HepG2 (cell line): ENCODE measurements at regions not wholly inside any gene's neighbourhood (a gene's known extent, or its start where the extent isn't known, plus 50 kb on each side); places are given as distances from the start of the nearest gene placed in this dataset.

Source experiments
- ATAC-seq: fragments of 200-7000 bp; cut with Tn5 transposase; 3 replicates; pipeline ENCODE4 v1.9.1; 2020; ENCODE audit warnings: mild to moderate bottlenecking, moderate library complexity
- BruUV-seq: library from RNA; stranded (reverse); fragments of 400-500 nt; replicated peaks from 2 replicates; lab custom pipeline; 2021; lab: Mats Ljungman, UMichigan
- CTCF ChIA-PET: fragments of 300-600 bp; formaldehyde crosslinking; extraction: SDS; loops from one replicate; lab custom pipeline; 2021; ENCODE audit warnings: low total read pairs, inconsistent platforms, low intra/inter-chr PET ratio; lab: Yijun Ruan, JAX
- POLR2A ChIA-PET: fragments of 350-600 bp; sonication (Branson Sonifier 250); formaldehyde crosslinking; loops from one replicate; lab custom pipeline; 2020; ENCODE audit warnings: antibody characterized with exemption, inconsistent platforms; lab: Yijun Ruan, JAX
- DNase-seq: peaks from one replicate; pipeline ENCODE4 v3.0.0-alpha.2; 2015; ENCODE audit warnings: low spot score
- FAIRE-seq: peaks from 3 replicates; lab custom pipeline; 2011; peaks lifted over from hg19 to GRCh38; lab: Jason Lieb, UNC
- H2AFZ ChIP-seq: one replicate; pipeline ENCODE4 v1.6.1; 2011; ENCODE audit warnings: low read length, inconsistent platforms
- H3K27ac ChIP-seq: fragments of 300-600 bp; 3 replicates; pipeline ENCODE4 v1.8.0; 2011; ENCODE audit warnings: mixed run types, mild to moderate bottlenecking, mixed read lengths, low read length, inconsistent platforms; ENCODE audit not compliant: insufficient read depth; ENCODE audit errors: extremely low read length
- H3K27me3 ChIP-seq, 2 experiments: fragments of 200-600 bp in 1 of 2; 2 replicates in 1 of 2; 3 replicates in 1 of 2; pipeline versions ENCODE4 v1.6.0 to v1.8.0; 2011; ENCODE audit warnings: low read length in 2 of 2, mild to moderate bottlenecking in 2 of 2, moderate library complexity in 2 of 2, inconsistent platforms in 1 of 2; ENCODE audit not compliant: insufficient read depth in 2 of 2, control insufficient read depth in 1 of 2
- H3K36me3 ChIP-seq, 2 experiments: fragments of 200-600 bp in 1 of 2; replicated peaks in 1 of 2; 2 replicates in 1 of 2; 3 replicates in 1 of 2; pipeline versions ENCODE4 v1.5.1 to v1.8.0; 2011; ENCODE audit warnings: low read length in 2 of 2, inconsistent platforms in 1 of 2; ENCODE audit not compliant: insufficient read depth in 2 of 2, control insufficient read depth in 1 of 2
- H3K4me1 ChIP-seq: 2 replicates; pipeline ENCODE4 v1.5.1; 2012; ENCODE audit warnings: low read length, inconsistent platforms; ENCODE audit not compliant: insufficient read depth
- H3K4me2 ChIP-seq: 2 replicates; pipeline ENCODE4 v1.6.0; 2011; ENCODE audit warnings: low read depth, low read length, inconsistent platforms
- H3K4me3 ChIP-seq, 3 experiments: fragments of 200-600 bp in 1 of 3; sonication (generic), shearing (Covaris generic) in 1 of 3; replicated peaks in 1 of 3; 2 replicates each; pipeline ENCODE4 v1.5.1; 2011 to 2016; ENCODE audit warnings: low read length in 3 of 3, inconsistent platforms in 2 of 3, low read depth in 2 of 3, mild to moderate bottlenecking in 2 of 3, control low read depth in 1 of 3, mixed read lengths in 1 of 3; ENCODE audit not compliant: insufficient read depth in 1 of 3
- H3K79me2 ChIP-seq: one replicate; pipeline ENCODE4 v1.6.1; 2011; ENCODE audit warnings: low read length, inconsistent platforms; ENCODE audit not compliant: insufficient read depth
- H3K9ac ChIP-seq: 2 replicates; pipeline ENCODE4 v1.6.0; 2011; ENCODE audit warnings: mild to moderate bottlenecking, low read depth, low read length, inconsistent platforms; ENCODE audit not compliant: insufficient read depth
- H3K9me3 ChIP-seq: 2 replicates; pipeline ENCODE4 v1.5.1; 2012; ENCODE audit warnings: mild to moderate bottlenecking, low read length
- H4K20me1 ChIP-seq: 2 replicates; pipeline ENCODE4 v1.6.0; 2011; ENCODE audit warnings: inconsistent platforms, mild to moderate bottlenecking, low read length, moderate library complexity; ENCODE audit not compliant: insufficient read depth
- ATF7-NPFF ChIP-seq: sonication (generic); formaldehyde crosslinking; IDR thresholded peaks from 2 replicates; pipeline ENCODE4 v1.8.1; 2023; ENCODE audit warnings: mild to moderate bottlenecking, low read depth, missing genetic modification reagents, moderate library complexity
- CTCF ChIP-seq: sonication (generic); formaldehyde crosslinking; IDR thresholded peaks from 2 replicates; pipeline ENCODE4 v1.5.0; 2020; ENCODE audit warnings: mild to moderate bottlenecking, missing genetic modification reagents, moderate library complexity
- ESRRA ChIP-seq: sonication (generic); formaldehyde crosslinking; IDR thresholded peaks from 2 replicates; pipeline ENCODE4 v1.5.1; 2020; ENCODE audit warnings: mild to moderate bottlenecking, low read depth, missing genetic modification reagents
- FOSL1 ChIP-seq: sonication (generic); formaldehyde crosslinking; IDR thresholded peaks from 2 replicates; pipeline ENCODE4 v1.9.0; 2021; ENCODE audit warnings: missing genetic modification reagents, borderline replicate concordance
- JUND ChIP-seq: sonication (generic); formaldehyde crosslinking; IDR thresholded peaks from 2 replicates; pipeline ENCODE4 v1.8.0; 2022; ENCODE audit warnings: mild to moderate bottlenecking, missing genetic modification reagents
- MTF1 ChIP-seq: sonication (generic); formaldehyde crosslinking; IDR thresholded peaks from 2 replicates; pipeline ENCODE4 v1.5.0; 2020; ENCODE audit warnings: missing genetic modification reagents
- NRL ChIP-seq: sonication (generic); formaldehyde crosslinking; IDR thresholded peaks from 2 replicates; pipeline ENCODE4 v1.5.0; 2020; ENCODE audit warnings: missing genetic modification reagents, mild to moderate bottlenecking, moderate library complexity, borderline replicate concordance
- SAFB2 ChIP-seq: sonication (generic); formaldehyde crosslinking; IDR thresholded peaks from 2 replicates; pipeline ENCODE4 v1.5.1; 2020; ENCODE audit warnings: missing genetic modification reagents, low read depth, mild to moderate bottlenecking, borderline replicate concordance
- STAT6 ChIP-seq: sonication (generic); formaldehyde crosslinking; IDR thresholded peaks from 2 replicates; pipeline ENCODE4 v1.4.0; 2020; ENCODE audit warnings: missing genetic modification reagents, mild to moderate bottlenecking, borderline replicate concordance
- ZNF20 ChIP-seq: sonication (generic); formaldehyde crosslinking; IDR thresholded peaks from 2 replicates; pipeline ENCODE4 v1.4.0; 2020; ENCODE audit warnings: mild to moderate bottlenecking, moderate library complexity, missing genetic modification reagents
- ZNF296 ChIP-seq: sonication (generic); formaldehyde crosslinking; conservative IDR thresholded peaks from 2 replicates; pipeline ENCODE4 v1.5.0; 2020; ENCODE audit warnings: mild to moderate bottlenecking, missing genetic modification reagents
- ZNF343 ChIP-seq: sonication (generic); formaldehyde crosslinking; IDR thresholded peaks from 2 replicates; pipeline ENCODE4 v1.4.0; 2020; ENCODE audit warnings: mild to moderate bottlenecking, missing genetic modification reagents
- ZNF468 ChIP-seq: sonication (generic); formaldehyde crosslinking; IDR thresholded peaks from 2 replicates; pipeline ENCODE4 v1.8.0; 2022; ENCODE audit warnings: mild to moderate bottlenecking, moderate library complexity, missing genetic modification reagents
- ZNF549 ChIP-seq: sonication (generic); formaldehyde crosslinking; IDR thresholded peaks from 2 replicates; pipeline ENCODE4 v1.5.0; 2020; ENCODE audit warnings: missing genetic modification reagents
- ZNF75D ChIP-seq: sonication (generic); formaldehyde crosslinking; IDR thresholded peaks from 2 replicates; pipeline ENCODE4 v1.8.1; 2023; ENCODE audit warnings: missing genetic modification reagents, mild to moderate bottlenecking, borderline replicate concordance
- ZNF761 ChIP-seq: sonication (generic); formaldehyde crosslinking; conservative IDR thresholded peaks from 2 replicates; pipeline ENCODE4 v1.4.0; 2020; ENCODE audit warnings: mild to moderate bottlenecking, missing genetic modification reagents
- WGBS: methylation state at CpG from one replicate; pipeline ENCODE4 v1.1.6; 2017; ENCODE audit warnings: low lambda C conversion rate; 5-methylcytosine and 5-hydroxymethylcytosine counted together
- in situ Hi-C: cut with HindIII; loops from 2 replicates; pipeline ENCODE4 v1.10.0; 2017; ENCODE audit warnings: low pct_unique_long_range_greater_than_20kb; ENCODE audit not compliant: extremely low pct_ligation_motif_present
- intact Hi-C: fragments of 100-400 bp; cut with micrococcal nuclease; formaldehyde crosslinking; loops from one replicate; pipeline ENCODE4 v1.10.0; 2022; ENCODE audit not compliant: unreplicated experiment
- TF ChIP-seq, protein P1 (sequence below): sonication (generic); formaldehyde crosslinking; IDR thresholded peaks from 2 replicates; pipeline ENCODE4 v1.4.0; 2020; ENCODE audit warnings: low read depth, mild to moderate bottlenecking, missing genetic modification reagents

- no peak overlapping the region for H3K4me3 ChIP-seq
- no peak overlapping the region for H3K9ac ChIP-seq
- H2AFZ ChIP-seq, result no peak overlapping the region
- H3K4me2 ChIP-seq, result no peak overlapping the region
- CTCF ChIA-PET, result no interaction called here
- peaks cover 3 to 31% of the 10 kb centered on the region in 2 experiments; a peak in 3 of 5 replicates for H3K27me3 ChIP-seq
- no peak for TF ChIP-seq ZNF75D
- TF ChIP-seq MTF1 (CRISPR knock-in tag), result no peak
- TF ChIP-seq ESRRA (CRISPR knock-in tag), result no peak
- no peak for TF ChIP-seq ZNF343
- no peak for TF ChIP-seq ZNF761 (CRISPR knock-in tag)
- no peak for TF ChIP-seq STAT6 (CRISPR knock-in tag)
- no peak for TF ChIP-seq ZNF549 (CRISPR knock-in tag)
- no peak for TF ChIP-seq NRL (CRISPR knock-in tag)
- TF ChIP-seq ZNF296 (CRISPR knock-in tag), result no peak
- TF ChIP-seq ZNF468 (CRISPR knock-in tag), result no peak
- no peak for TF ChIP-seq JUND (CRISPR knock-in tag)
- no peak for TF ChIP-seq CTCF (CRISPR knock-in tag)
- TF ChIP-seq SAFB2, result no peak
- TF ChIP-seq ATF7-NPFF (CRISPR knock-in tag), result no peak
- no peak for TF ChIP-seq ZNF20
- TF ChIP-seq FOSL1, result no peak
- TF ChIP-seq, protein P1, sequence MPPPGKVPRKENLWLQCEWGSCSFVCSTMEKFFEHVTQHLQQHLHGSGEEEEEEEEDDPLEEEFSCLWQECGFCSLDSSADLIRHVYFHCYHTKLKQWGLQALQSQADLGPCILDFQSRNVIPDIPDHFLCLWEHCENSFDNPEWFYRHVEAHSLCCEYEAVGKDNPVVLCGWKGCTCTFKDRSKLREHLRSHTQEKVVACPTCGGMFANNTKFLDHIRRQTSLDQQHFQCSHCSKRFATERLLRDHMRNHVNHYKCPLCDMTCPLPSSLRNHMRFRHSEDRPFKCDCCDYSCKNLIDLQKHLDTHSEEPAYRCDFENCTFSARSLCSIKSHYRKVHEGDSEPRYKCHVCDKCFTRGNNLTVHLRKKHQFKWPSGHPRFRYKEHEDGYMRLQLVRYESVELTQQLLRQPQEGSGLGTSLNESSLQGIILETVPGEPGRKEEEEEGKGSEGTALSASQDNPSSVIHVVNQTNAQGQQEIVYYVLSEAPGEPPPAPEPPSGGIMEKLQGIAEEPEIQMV (CRISPR knock-in tag), result no peak
- DNase-seq (no peak), FAIRE-seq (no peak), ATAC-seq (no peak)
- POLR2A ChIA-PET, result no interaction called here
- no peaks in the 10 kb centered on the region for H3K36me3 ChIP-seq
- no TSS peak for BruUV-seq
- no peak overlapping the region for H3K27ac ChIP-seq
- no peaks in the 10 kb centered on the region for H3K79me2 ChIP-seq
- no peaks in the 10 kb centered on the region for H4K20me1 ChIP-seq
- H3K4me1 ChIP-seq, result no peaks in the 10 kb centered on the region
- WGBS, result 54% methylated on average over 25 of the region's 28 CpGs
- intact Hi-C loops (no loop called here), in situ Hi-C loops (no loop called here)
- H3K9me3 ChIP-seq, result peaks cover 10% of the 10 kb centered on the region
Measured at GRCh38 chr10:130232166-130233034, 96.2 kb downstream of the GLRX3 start.
